ENCODE measurements at regions not wholly inside any gene's neighbourhood (a gene's known extent, or its start where the extent isn't known, plus 50 kb on each side); places are given as distances from the start of the nearest gene placed in this dataset.
"Not testable (repeated sequence)": the region's sequence is repeated elsewhere in the genome, so short reads cannot be mapped to it uniquely, and the experiment has no call there.

- H3K36me3 Mint-ChIP-seq (ENCODE audit: low read depth) = peaks cover 39% of the 10 kb centered on the region
- H3K27ac Mint-ChIP-seq = no peak overlapping the region
- no peak for DNase-seq
- peaks cover 15% of the 10 kb centered on the region for H3K4me1 Mint-ChIP-seq
- intact Hi-C loops (cut with micrococcal nuclease) = no loop called here
- no peak overlapping the region for H3K4me3 Mint-ChIP-seq
- no peaks in the 10 kb centered on the region for H3K9me3 Mint-ChIP-seq
- no peaks in the 10 kb centered on the region for H3K27me3 Mint-ChIP-seq
Measured at GRCh38 chrX:2640436-2641150, 50.5 kb upstream of the CD99 start.

GRCh38 chrX:2638279-2638678, 52.8 kb upstream of the CD99 start:
- intact Hi-C loops (cut with micrococcal nuclease) = no loop called here
- H3K9me3 Mint-ChIP-seq = no peaks in the 10 kb centered on the region
- no peak overlapping the region for H3K27ac Mint-ChIP-seq
- H3K4me1 Mint-ChIP-seq = peaks cover 14% of the 10 kb centered on the region
- H3K4me3 Mint-ChIP-seq = no peak overlapping the region
- no peak for DNase-seq
- H3K36me3 Mint-ChIP-seq (ENCODE audit: low read depth) = peaks cover 36% of the 10 kb centered on the region
- no peaks in the 10 kb centered on the region for H3K27me3 Mint-ChIP-seq

DNA sequence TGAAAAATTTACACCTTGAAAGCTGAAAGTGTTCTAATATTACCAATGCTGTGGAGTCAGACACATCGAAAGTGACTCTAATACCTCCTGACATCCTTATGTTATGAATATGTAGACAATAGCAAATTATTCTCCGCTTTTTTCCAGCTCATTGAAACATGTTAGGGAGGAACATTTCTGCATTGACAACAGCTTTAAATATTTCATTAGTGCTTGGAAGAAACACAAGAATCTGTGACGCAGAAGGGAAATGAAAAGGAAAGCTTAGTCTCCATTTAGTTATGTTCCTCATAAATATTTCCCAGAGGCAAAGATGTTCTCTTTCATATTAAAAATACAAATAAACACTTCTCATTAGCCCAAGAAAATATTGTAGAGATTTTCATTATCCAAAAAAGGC, 55.8 kb upstream of the CD99 start:
- H3K27me3 Mint-ChIP-seq = no peaks in the 10 kb centered on the region

DNA sequence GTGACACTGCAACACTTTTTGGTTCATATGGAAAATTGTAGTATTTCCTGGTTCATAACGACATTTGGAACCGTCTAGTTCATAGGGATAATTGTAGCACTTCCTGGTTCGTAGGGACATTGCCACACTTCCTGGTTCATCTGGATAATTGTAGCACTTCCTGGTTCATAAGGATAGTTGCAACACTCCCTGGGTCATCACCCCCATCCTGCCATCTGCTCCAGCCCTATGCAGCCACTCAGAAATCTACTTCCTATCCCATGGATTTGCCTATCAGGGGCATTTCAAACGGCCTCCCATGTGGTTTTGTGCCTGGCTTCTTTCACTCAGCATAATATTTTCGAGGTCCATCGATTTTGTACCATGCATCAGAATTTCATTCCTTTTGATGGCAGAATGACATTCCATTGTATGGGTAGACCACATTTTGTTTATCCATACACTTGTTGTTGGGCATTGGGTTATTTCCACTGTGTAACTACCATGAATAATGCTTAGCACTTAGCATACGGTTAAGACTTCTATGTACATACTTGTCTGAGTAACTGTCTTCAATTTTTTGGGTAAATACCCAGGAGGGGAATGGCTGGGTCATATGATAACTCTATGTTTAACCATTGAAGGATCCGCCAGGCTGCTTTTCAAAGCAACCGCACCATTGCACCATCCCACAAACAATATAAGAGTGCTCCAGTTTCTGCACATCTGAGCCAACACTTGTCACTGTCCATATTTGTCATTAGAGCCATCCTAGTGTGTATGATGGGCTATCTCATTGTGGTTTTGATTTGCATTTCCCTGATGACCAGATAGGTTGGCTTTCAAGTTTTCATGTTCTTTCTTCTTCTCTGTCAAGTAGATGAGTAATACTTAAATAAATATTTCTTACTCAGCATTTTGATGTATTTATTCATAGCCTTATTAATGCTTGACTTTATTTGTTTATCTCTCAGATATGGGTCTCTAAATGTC, 58.3 kb upstream of the CD99 start:
- Mint-ChIP-seq H3K4me3 (no peak overlapping the region), H3K27ac (no peak overlapping the region), H3K36me3 (ENCODE audit: low read depth) (peaks cover 61% of the 10 kb centered on the region), H3K27me3 (no peaks in the 10 kb centered on the region), H3K4me1 (peaks cover 30% of the 10 kb centered on the region), H3K9me3 (peaks cover 44% of the 10 kb centered on the region)
- intact Hi-C loops (cut with micrococcal nuclease) = no loop called here
- DNase-seq = no peak

More for the DNA sequence above, 55.8 kb upstream of the CD99 start:
- Mint-ChIP-seq H3K4me3 (no peak overlapping the region), H3K36me3 (ENCODE audit: low read depth) (peaks cover 56% of the 10 kb centered on the region), H3K9me3 (peaks cover 25% of the 10 kb centered on the region), H3K4me1 (peaks cover 17% of the 10 kb centered on the region), H3K27ac (no peak overlapping the region)
- intact Hi-C loops (cut with micrococcal nuclease) = no loop called here
- no peak for DNase-seq

DNA sequence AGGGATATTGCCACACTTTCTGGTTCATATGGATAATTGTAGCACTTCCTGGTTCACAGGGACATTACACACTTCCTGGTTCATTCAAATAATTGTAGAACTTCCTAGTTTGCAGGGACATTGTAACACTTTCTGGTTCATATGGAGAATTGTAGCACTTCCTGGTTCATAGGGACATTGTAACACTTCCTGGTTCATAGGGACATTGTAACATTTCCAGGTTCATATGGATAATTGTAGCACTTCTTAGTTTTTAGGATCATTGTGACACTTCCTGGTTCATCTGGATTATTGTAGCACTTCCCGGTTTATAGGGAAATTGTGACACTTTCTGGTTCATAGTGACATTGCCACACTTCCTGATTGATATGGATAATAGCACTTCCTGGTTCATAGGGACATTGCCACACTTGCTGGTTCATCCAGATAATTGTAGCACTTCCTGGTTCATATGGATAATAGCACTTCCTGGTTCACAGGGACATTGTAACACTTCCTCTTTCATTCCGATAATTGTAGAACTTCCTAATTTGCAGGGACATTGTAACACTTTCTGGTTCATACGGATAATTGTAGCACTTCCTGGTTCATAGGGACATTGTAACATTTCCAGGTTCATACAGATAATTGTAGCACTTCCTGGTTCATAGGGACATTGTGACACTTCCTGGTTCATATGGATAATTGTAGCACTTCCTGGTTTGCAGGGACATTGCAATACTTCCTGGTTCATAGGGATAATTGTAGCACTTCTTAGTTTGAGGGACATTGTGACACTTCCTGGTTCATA, 59.2 kb upstream of the CD99 start:
- no peak overlapping the region for H3K4me3 Mint-ChIP-seq
- H3K9me3 Mint-ChIP-seq = peaks cover 44% of the 10 kb centered on the region
- no peaks in the 10 kb centered on the region for H3K27me3 Mint-ChIP-seq
- peaks cover 62% of the 10 kb centered on the region for H3K36me3 Mint-ChIP-seq (ENCODE audit: low read depth)
- intact Hi-C loops (cut with micrococcal nuclease) = no loop called here
- DNase-seq = no peak
- H3K4me1 Mint-ChIP-seq = peaks cover 35% of the 10 kb centered on the region
- peak overlapping the region; percentile 80 for H3K27ac Mint-ChIP-seq

GRCh38 chrX:2630935-2631742, 60.0 kb upstream of the CD99 start:
- Mint-ChIP-seq H3K4me3 (peak overlapping the region; percentile 1), H3K27ac (peak overlapping the region; percentile 80), H3K36me3 (ENCODE audit: low read depth) (peaks cover 67% of the 10 kb centered on the region), H3K4me1 (peaks cover 32% of the 10 kb centered on the region), H3K9me3 (peaks cover 44% of the 10 kb centered on the region)
- H3K27me3 Mint-ChIP-seq; intact Hi-C loops (cut with micrococcal nuclease): not testable (repeated sequence)
- peak; percentile 62 for DNase-seq

GRCh38 chrX:2630008-2630934, 60.8 kb upstream of the CD99 start:
- Mint-ChIP-seq H3K36me3 (ENCODE audit: low read depth) (peaks cover 70% of the 10 kb centered on the region), H3K4me1 (peaks cover 32% of the 10 kb centered on the region), H3K27ac (peak overlapping the region; percentile 82), H3K9me3 (peaks cover 44% of the 10 kb centered on the region), H3K4me3 (peak overlapping the region; percentile 1)
- H3K27me3 Mint-ChIP-seq; intact Hi-C loops (cut with micrococcal nuclease): not testable (repeated sequence)
- DNase-seq = peak; percentile 70

- Mint-ChIP-seq H3K4me1 (peaks cover 32% of the 10 kb centered on the region), H3K27ac (peak overlapping the region; percentile 82), H3K9me3 (peaks cover 44% of the 10 kb centered on the region), H3K36me3 (ENCODE audit: low read depth) (peaks cover 76% of the 10 kb centered on the region), H3K4me3 (no peak overlapping the region), H3K27me3 (no peaks in the 10 kb centered on the region)
- intact Hi-C loops (cut with micrococcal nuclease) = no loop called here
- no peak for DNase-seq
Measured at GRCh38 chrX:2629316-2630007, 61.6 kb upstream of the CD99 start.

DNA sequence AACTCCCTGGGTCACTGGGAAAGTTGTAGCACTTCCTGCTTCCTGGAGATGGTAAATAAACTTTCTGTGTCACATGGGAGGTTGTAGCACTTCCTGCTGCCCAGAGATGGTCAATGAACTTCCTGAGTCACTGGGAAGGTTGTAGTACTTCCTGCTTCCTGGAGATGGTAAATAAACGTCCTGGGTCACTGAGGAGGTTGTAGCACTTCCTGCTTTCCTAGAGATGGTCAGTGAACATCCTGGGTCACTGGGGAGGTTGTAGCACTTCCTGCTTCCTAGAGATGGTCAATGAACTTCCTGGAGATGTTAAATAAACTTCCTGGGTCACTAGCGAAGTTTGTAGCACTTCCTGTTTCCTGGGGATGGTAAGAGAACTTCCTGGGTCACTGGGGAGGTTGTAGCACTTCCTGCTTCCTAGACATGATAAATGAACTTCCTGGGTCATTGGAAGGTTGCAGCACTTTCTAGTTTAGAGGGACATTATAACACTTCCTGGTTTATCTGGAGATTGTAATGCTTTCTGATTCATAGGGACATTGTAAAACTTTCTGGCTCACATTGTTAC, 62.3 kb upstream of the CD99 start:
- Mint-ChIP-seq H3K27me3 (no peaks in the 10 kb centered on the region), H3K36me3 (ENCODE audit: low read depth) (peaks cover 79% of the 10 kb centered on the region), H3K4me1 (peaks cover 32% of the 10 kb centered on the region), H3K27ac (peak overlapping the region; percentile 82), H3K4me3 (peak overlapping the region; percentile 32), H3K9me3 (peaks cover 44% of the 10 kb centered on the region)
- intact Hi-C loops (cut with micrococcal nuclease) = no loop called here
- DNase-seq = peak; percentile 64

- Mint-ChIP-seq H3K27me3 (no peaks in the 10 kb centered on the region), H3K9me3 (peaks cover 40% of the 10 kb centered on the region), H3K27ac (peak overlapping the region; percentile 68), H3K4me3 (no peak overlapping the region), H3K36me3 (ENCODE audit: low read depth) (peaks cover 85% of the 10 kb centered on the region), H3K4me1 (peaks cover 29% of the 10 kb centered on the region)
- intact Hi-C loops (cut with micrococcal nuclease) = loop anchor here (2.0 kb wide), 1 partner anchor 19 kb away; no protein-coding TSS in a partner anchor
- DNase-seq = peak; percentile 83
Measured at GRCh38 chrX:2627272-2627867, 63.7 kb upstream of the CD99 start.

GRCh38 chrX:2626750-2627149, 64.3 kb upstream of the CD99 start:
- no peak for DNase-seq
- no peaks in the 10 kb centered on the region for H3K27me3 Mint-ChIP-seq
- peaks cover 26% of the 10 kb centered on the region for H3K4me1 Mint-ChIP-seq
- no peak overlapping the region for H3K27ac Mint-ChIP-seq
- peaks cover 82% of the 10 kb centered on the region for H3K36me3 Mint-ChIP-seq (ENCODE audit: low read depth)
- intact Hi-C loops (cut with micrococcal nuclease) = loop anchor here (2.0 kb wide), 1 partner anchor 18 kb away; no protein-coding TSS in a partner anchor
- no peak overlapping the region for H3K4me3 Mint-ChIP-seq
- H3K9me3 Mint-ChIP-seq = peaks cover 33% of the 10 kb centered on the region
